ENCODE measurements at regions not wholly inside any gene's neighbourhood (a gene's known extent, or its start where the extent isn't known, plus 50 kb on each side); places are given as distances from the start of the nearest gene placed in this dataset.

- CTCF ChIA-PET = interaction anchor here (0.8 kb wide), 1 partner anchor 22 kb away, joined by 3 read pairs; no protein-coding TSS in a partner anchor
- TF ChIP-seq, protein P1, sequence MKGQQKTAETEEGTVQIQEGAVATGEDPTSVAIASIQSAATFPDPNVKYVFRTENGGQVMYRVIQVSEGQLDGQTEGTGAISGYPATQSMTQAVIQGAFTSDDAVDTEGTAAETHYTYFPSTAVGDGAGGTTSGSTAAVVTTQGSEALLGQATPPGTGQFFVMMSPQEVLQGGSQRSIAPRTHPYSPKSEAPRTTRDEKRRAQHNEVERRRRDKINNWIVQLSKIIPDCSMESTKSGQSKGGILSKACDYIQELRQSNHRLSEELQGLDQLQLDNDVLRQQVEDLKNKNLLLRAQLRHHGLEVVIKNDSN (IDR thresholded peaks at IDR 0.05; ENCODE audit: borderline replicate concordance, low read depth) = no peak
- Histone ChIP-seq H2AFZ (ENCODE audit: low read depth) (no peak overlapping the region), H3K9ac (no peak overlapping the region), H3K27me3 (ENCODE audit: insufficient read depth) (no peaks in the 10 kb centered on the region), H3F3A (replicated peaks; ENCODE audit: insufficient read depth) (no peaks in the 10 kb centered on the region), H3K9me3 (no peaks in the 10 kb centered on the region), H3K27ac (ENCODE audit: low read depth in 2 of 2, low read length in 1 of 2) (no peak overlapping the region), H3K79me2 (ENCODE audit: insufficient read depth) (no peaks in the 10 kb centered on the region), H3K36me3 (replicated peaks in 1 of 2; ENCODE audit: control insufficient read depth in 1 of 2, insufficient read depth in 2 of 2, low read length in 1 of 2) (no peaks in the 10 kb centered on the region), H4K20me1 (ENCODE audit: insufficient read depth) (no peaks in the 10 kb centered on the region), H3K4me2 (no peak overlapping the region), H3K4me1 (ENCODE audit: control insufficient read depth in 1 of 2, insufficient read depth in 2 of 2, low read depth in 1 of 2, low read length in 1 of 2) (no peaks in the 10 kb centered on the region), H3K4me3 (ENCODE audit: low read depth in 2 of 2, low read length in 1 of 2) (no peak overlapping the region), H3K9me2 (no peaks in the 10 kb centered on the region)
- POLR2A ChIA-PET = no interaction called here
- 72% methylated on average over 1 of the region's 1 CpG for WGBS (ENCODE audit: low lambda C conversion rate)
- DNase-seq = no peak
These were observed 444.2 kb upstream of the LRRC7 start for GRCh38 chr1:69123486-69123885.

GRCh38 chr1:69126796-69127195, 440.9 kb upstream of the LRRC7 start:
- CTCF ChIA-PET = no interaction called here
- Histone ChIP-seq H3K4me2 (no peak overlapping the region), H2AFZ (ENCODE audit: low read depth) (no peak overlapping the region), H3K4me3 (ENCODE audit: low read depth in 2 of 2, low read length in 1 of 2) (no peak overlapping the region), H3K27ac (ENCODE audit: low read depth in 2 of 2, low read length in 1 of 2) (no peak overlapping the region), H3K36me3 (replicated peaks in 1 of 2; ENCODE audit: control insufficient read depth in 1 of 2, insufficient read depth in 2 of 2, low read length in 1 of 2) (no peaks in the 10 kb centered on the region), H3K79me2 (ENCODE audit: insufficient read depth) (no peaks in the 10 kb centered on the region), H4K20me1 (ENCODE audit: insufficient read depth) (no peaks in the 10 kb centered on the region), H3K9ac (no peak overlapping the region), H3K4me1 (ENCODE audit: control insufficient read depth in 1 of 2, insufficient read depth in 2 of 2, low read depth in 1 of 2, low read length in 1 of 2) (no peaks in the 10 kb centered on the region), H3K9me2 (no peaks in the 10 kb centered on the region), H3K27me3 (ENCODE audit: insufficient read depth) (no peaks in the 10 kb centered on the region), H3F3A (replicated peaks; ENCODE audit: insufficient read depth) (no peaks in the 10 kb centered on the region), H3K9me3 (no peaks in the 10 kb centered on the region)
- TF ChIP-seq CHD2 (IDR thresholded peaks at IDR 0.05; ENCODE audit: low read length, partially characterized antibody) (no peak), GABPA (IDR thresholded peaks at IDR 0.05; ENCODE audit: low read depth) (no peak), SIN3A (IDR thresholded peaks at IDR 0.05; ENCODE audit: borderline replicate concordance, low read depth, low read length) (no peak), JUND (IDR thresholded peaks at IDR 0.05) (no peak)
- WGBS (ENCODE audit: low lambda C conversion rate) = 15% methylated on average over 1 of the region's 1 CpG
- POLR2A ChIA-PET = no interaction called here
- no peak for DNase-seq

GRCh38 chr1:69128204-69128603, 439.5 kb upstream of the LRRC7 start:
- Histone ChIP-seq H3K9ac (no peak overlapping the region), H3F3A (replicated peaks; ENCODE audit: insufficient read depth) (no peaks in the 10 kb centered on the region), H3K4me2 (no peak overlapping the region), H3K79me2 (ENCODE audit: insufficient read depth) (no peaks in the 10 kb centered on the region), H3K27ac (ENCODE audit: low read depth in 2 of 2, low read length in 1 of 2) (no peak overlapping the region), H3K9me2 (no peaks in the 10 kb centered on the region), H3K9me3 (no peaks in the 10 kb centered on the region), H3K36me3 (replicated peaks in 1 of 2; ENCODE audit: control insufficient read depth in 1 of 2, insufficient read depth in 2 of 2, low read length in 1 of 2) (no peaks in the 10 kb centered on the region), H2AFZ (ENCODE audit: low read depth) (no peak overlapping the region), H3K4me3 (ENCODE audit: low read depth in 2 of 2, low read length in 1 of 2) (no peak overlapping the region), H4K20me1 (ENCODE audit: insufficient read depth) (no peaks in the 10 kb centered on the region), H3K27me3 (ENCODE audit: insufficient read depth) (no peaks in the 10 kb centered on the region), H3K4me1 (ENCODE audit: control insufficient read depth in 1 of 2, insufficient read depth in 2 of 2, low read depth in 1 of 2, low read length in 1 of 2) (no peaks in the 10 kb centered on the region)
- WGBS (ENCODE audit: low lambda C conversion rate) = 68% methylated on average over 4 of the region's 4 CpGs
- DNase-seq = no peak
- ChIA-PET CTCF (interaction anchor here (1.7 kb wide), 1 partner anchor 23 kb away, joined by 3 read pairs; no protein-coding TSS in a partner anchor), POLR2A (no interaction called here)
- no peak for TF ChIP-seq ELF1 (IDR thresholded peaks at IDR 0.05)
- no peak for TF ChIP-seq SIN3A (IDR thresholded peaks at IDR 0.05; ENCODE audit: borderline replicate concordance, low read depth, low read length)
- TF ChIP-seq CHD2 (IDR thresholded peaks at IDR 0.05; ENCODE audit: low read length, partially characterized antibody) = no peak
- no peak for TF ChIP-seq EZH2phosphoT487 (IDR thresholded peaks at IDR 0.05; ENCODE audit: borderline replicate concordance, low read depth)
- no peak for TF ChIP-seq FOXJ3 (CRISPR knock-in tag; IDR thresholded peaks at IDR 0.05)
- no peak for TF ChIP-seq SMC3 (IDR thresholded peaks at IDR 0.05; ENCODE audit: low read depth, low read length)
- no peak for TF ChIP-seq GABPA (IDR thresholded peaks at IDR 0.05; ENCODE audit: low read depth)
- no peak for TF ChIP-seq TCF12 (IDR thresholded peaks at IDR 0.05)
- no peak for TF ChIP-seq IRF3 (IDR thresholded peaks at IDR 0.05; ENCODE audit: low read depth, low read length)
- TF ChIP-seq FOSL2 (IDR thresholded peaks at IDR 0.05; ENCODE audit: borderline replicate concordance, low read depth) = no peak
- TF ChIP-seq TAF1 (IDR thresholded peaks at IDR 0.05; ENCODE audit: borderline replicate concordance, low read depth, low read length) = no peak
- no peak for TF ChIP-seq REST (IDR thresholded peaks at IDR 0.05; ENCODE audit: low read depth, low read length)
- TF ChIP-seq, protein P1 (IDR thresholded peaks at IDR 0.05; ENCODE audit: borderline replicate concordance, low read depth) = no peak

Measured in SK-N-SH (cell line).